GM18867 (cell line): ENCODE measurements at regions not wholly inside any gene's neighbourhood (a gene's known extent, or its start where the extent isn't known, plus 50 kb on each side); places are given as distances from the start of the nearest gene placed in this dataset.
"Not testable (repeated sequence)": the region's sequence is repeated elsewhere in the genome, so short reads cannot be mapped to it uniquely, and the experiment has no call there.

Experiments
- ATAC-seq: cut with Tn5 transposase; IDR thresholded peaks from one replicate; pipeline ENCODE4 v1.9.1; 2021; ENCODE audit warnings: mild to moderate bottlenecking, moderate library complexity; ENCODE audit not compliant: unreplicated experiment

- ATAC-seq, result no peak
Observed at GRCh38 chr6:115302731-115303130, 758.0 kb downstream of the FRK start.

DNA sequence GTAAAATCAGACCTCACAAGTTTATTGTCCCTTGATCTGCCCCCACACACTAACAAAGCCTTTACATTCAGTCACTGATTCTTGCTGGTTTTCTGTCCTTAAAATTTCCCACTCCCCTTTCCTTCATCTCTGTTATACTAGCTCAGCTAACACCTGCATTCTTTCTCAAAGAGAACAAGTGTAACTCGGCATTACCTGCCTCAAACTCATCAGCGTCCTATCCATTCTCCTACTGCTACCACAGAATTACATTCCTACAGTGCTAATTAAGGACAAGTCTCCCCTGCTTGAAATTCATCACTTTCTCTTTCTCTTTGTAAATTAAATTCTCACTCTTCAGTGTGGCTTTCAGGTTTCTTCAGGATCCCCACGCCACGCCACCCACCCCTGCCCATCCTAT lies 773.2 kb downstream of the FRK start:
- no peak for ATAC-seq

DNA sequence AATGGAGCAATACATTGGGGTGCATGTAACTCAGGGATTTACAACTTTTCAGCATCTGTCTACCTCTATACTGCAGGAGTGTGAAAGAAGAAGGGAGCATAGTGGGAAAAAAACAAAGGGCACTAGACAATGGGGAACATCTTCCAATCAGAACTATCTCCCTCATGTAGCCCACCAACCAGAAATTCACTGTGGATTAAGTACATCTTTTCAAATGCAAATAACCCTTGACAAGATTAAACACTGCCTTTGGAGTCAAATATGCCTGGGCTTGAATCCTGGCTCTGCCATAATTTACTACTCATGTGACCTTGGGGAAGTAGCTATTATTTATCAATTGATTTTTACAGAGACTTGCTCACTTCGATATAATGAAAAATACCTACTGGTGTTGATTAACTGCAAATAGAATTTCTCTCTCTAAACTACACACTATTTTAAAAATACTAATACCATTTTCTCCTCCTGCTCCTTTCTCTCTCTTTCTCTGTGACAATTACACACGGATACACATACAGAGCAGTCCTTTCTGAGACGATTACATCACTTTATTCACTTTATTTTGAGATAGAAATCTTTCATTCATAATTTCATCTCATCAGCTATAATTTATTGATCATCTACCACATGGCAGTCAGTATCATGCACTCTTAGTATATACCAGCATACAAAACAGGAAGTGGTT lies 783.7 kb downstream of the FRK start:
- ATAC-seq, result no peak

DNA sequence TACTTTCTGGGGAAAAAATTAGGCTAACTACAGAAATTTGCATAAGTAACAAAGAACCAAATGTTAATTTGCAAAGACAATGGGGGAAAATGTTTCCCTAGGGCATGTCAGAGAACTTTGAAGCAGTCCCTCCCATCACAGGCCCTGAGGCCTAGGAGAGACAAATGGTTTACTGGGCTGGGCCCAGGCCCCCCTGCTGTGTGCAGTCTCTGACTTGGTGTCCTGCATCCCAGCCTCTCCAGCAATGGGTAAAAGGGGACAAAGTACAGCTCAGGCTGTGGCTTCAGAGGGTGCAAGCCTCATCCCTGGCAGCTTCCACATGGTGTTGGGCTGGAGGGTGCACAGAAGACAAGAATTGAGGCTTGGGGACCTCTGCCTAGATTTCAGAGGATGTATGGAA lies 788.4 kb downstream of the FRK start:
- no peak for ATAC-seq

GRCh38 chr6:115271434-115271833 lies 789.3 kb downstream of the FRK start:
- ATAC-seq, result no peak

DNA sequence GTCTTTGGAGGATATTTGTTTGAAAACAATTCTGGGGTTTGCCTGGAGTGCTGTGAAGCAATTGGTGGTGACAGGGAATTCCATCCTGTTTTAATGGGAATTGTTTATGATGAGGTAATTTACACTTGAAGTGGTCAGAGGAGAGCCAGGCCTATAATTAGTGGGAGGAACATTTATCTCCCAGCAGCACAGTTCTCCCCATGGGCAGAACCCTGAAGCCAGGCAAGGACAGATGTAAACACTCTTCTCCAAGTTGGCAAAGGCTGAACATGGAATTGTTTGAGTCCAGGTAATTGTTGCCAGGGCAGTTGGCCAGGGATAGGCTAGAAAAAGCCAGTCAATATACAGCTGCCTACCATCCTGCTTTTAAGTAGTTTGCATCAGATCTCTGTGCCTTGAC lies 789.7 kb downstream of the FRK start:
- no peak for ATAC-seq

DNA sequence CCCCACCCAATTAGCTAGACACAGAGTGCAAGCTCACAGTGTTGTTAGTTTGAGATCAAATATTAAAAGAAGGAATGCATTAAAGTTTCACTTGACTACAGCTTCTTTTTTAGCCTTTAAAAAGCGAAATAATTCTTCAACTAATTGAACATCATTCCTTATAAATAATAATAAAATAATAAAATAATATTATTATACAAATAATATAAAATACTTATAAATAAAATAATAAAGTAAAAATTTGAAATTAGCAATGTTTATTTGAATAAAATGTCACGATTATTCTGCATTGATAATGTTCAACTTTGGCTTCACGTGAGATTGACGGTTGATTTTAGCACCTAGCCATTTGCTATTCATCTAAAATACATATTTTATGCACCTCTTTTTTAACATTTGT lies 819.3 kb downstream of the FRK start:
- ATAC-seq, result no peak

DNA sequence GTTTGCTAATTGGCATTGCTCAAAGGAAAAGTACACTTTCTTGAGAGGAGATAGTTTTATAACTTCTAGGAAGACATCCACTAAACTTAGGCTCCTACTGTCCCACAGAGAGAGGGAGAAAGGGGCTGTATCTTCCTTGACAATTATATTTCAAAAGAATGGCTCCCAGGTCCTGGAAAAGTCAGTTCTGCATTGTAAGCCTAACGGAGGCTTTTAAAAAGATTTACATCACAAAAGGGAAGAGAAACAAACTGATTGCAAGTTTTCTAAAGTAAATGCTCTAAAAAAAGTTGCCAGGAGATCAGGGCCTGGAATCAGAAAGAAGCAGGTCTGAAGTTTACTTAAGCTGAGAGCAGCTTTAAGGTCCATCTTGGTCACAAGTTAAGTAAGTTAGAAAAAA lies 839.5 kb downstream of the FRK start:
- no peak for ATAC-seq

DNA sequence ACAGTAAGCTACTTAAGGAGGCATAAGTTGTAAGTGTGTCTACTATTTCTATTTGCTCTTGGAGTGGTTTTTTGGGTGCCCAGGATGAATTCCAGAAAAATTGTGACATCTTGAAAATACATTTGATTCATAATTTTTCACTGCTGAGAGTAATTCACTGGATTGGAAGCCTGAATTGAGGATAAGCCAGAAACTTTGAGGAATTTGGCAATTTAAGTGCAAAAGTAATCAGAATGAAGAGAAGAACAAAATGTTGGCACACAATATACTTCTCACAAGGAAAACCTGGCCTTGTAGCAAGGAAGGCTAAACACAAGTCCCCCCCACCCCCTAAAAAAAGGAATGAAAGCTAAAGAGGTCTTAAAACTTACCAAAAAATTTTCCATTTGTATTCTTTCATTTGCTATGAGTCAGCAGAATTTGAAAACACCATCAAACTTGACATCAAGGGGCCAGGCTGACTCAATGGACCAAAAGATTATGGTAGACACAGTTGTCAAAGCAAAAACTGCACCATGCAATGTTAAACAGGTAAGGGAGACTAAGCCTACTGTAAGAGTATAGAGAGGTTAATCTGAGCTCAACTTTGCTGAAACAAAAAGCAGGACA lies 840.0 kb downstream of the FRK start:
- no peak for ATAC-seq

DNA sequence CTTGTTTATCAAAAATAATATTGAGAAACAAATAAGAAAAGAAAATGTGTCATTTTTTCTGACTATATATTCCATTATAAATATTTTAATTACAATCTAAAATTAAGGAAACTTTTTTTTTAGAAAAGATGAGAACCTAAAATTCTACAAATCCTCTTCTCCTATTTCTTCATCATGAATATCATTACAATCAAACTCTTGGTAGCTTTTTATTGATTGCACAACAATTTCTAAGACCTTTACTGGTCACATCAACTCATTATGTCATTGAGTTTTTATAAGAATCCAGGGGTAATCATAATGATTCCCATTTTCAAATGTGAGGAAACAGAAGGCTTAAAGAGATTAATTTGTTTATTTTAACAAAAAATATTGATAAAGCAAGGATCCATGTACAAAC lies 841.0 kb downstream of the FRK start:
- ATAC-seq, result no peak

DNA sequence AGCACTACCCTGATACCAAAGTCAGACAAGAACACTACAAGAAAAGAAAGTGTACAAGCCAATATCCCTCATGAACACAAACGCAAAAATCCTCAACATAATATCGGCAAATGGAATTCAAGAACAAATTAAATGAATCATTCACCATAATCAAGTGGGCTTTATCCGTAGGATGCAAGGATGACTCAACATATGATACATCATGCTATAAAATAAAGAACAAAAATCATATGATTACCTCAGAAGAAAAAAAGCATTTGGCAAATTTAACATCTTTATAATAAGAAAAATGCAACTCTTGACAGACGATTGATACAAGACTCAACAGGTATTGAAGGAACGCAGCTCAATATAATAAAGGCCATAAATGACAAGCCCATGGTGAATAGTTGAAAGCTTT lies 843.9 kb downstream of the FRK start:
- ATAC-seq, result no peak

GRCh38 chr6:115214283-115214682 lies 846.4 kb downstream of the FRK start:
- no peak for ATAC-seq

GRCh38 chr6:115203381-115203780 lies 857.3 kb downstream of the FRK start:
- no peak for ATAC-seq

DNA sequence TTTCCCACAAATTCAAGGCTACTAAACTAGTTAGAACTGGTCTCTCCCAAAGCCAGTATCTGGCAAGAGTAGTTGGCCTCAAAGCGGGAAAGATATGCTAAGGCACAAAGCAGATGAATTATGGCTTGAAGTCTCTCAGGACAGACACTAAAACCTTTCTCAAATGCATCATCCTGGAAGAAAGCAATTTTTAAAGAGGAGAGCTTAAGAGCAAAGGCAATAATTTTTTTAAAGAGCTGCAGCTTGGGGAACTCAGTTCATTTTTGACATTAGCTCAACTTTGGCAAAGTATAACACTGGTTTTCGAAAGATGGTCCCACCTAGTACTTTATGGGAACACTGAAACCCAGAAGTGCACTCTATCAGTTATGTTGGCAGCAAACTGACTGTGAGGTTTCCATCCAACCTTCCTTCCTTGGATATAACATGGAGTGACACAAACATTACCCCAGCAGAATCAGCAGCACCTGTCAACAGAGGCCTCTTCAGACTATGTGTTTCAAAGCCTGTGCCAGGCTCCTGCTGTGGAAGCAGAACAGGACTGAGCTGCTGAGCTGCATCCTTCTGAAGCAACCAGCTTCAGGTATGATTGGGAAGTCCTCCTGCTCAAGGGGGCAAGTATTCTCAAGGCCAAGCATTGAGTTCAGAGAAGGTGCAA lies 852.3 kb upstream of the HS3ST5 start:
- ATAC-seq, result no peak

- no peak for ATAC-seq
Observed at GRCh38 chr6:115191989-115192388, 849.2 kb upstream of the HS3ST5 start.

- no peak for ATAC-seq
Observed at GRCh38 chr6:115190534-115190933, 847.7 kb upstream of the HS3ST5 start.

- ATAC-seq, result not testable (repeated sequence)
Observed at GRCh38 chr6:115175456-115175855, 832.6 kb upstream of the HS3ST5 start.

- not testable (repeated sequence) for ATAC-seq
Observed at GRCh38 chr6:115165912-115166311, 823.1 kb upstream of the HS3ST5 start.

DNA sequence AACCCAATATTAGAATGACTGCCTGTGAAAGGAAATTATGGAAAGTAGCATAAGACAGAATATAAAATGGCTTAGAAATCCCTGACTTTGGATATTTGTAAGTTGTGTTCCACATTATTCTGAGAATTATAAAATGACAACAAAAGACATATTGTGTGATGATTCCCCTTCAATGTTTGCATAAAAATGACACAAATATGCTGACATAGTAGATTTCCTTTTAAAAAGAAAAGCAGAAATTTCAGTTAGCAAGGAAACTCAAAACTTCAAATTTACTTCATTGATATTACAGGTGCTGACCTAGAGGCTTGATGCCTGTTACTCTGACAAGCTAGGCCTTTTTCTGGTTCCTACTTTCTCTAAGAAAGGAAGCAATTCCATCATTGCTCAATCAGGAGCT lies 816.9 kb upstream of the HS3ST5 start:
- ATAC-seq, result no peak

GRCh38 chr6:115137910-115138309 lies 795.1 kb upstream of the HS3ST5 start:
- ATAC-seq, result no peak

GRCh38 chr6:115133790-115134189 lies 791.0 kb upstream of the HS3ST5 start:
- ATAC-seq, result no peak

- no peak for ATAC-seq
Observed at GRCh38 chr6:115131709-115132490, 789.1 kb upstream of the HS3ST5 start.
